Activated CD4-positive, alpha-beta T cell treated with anti-CD3 and anti-CD28 coated beads, Interleukin-2, amount 10 ng/mL, durations not matched to agents 7 days and 5 days (primary cell): ENCODE measurements at regions not wholly inside any gene's neighbourhood (a gene's known extent, or its start where the extent isn't known, plus 50 kb on each side); places are given as distances from the start of the nearest gene placed in this dataset.

ENCODE experiments used
- CTCF ChIA-PET: fragments of 350-600 bp; sonication (Branson Sonifier 250); formaldehyde crosslinking; loops from one replicate; lab custom pipeline; 2021; ENCODE audit warnings: antibody characterized with exemption; lab: Charles Lee
- POLR2A ChIA-PET: fragments of 350-600 bp; sonication (Branson Sonifier 250); formaldehyde crosslinking; loops from one replicate; lab custom pipeline; 2021; ENCODE audit warnings: antibody characterized with exemption; lab: Charles Lee
- DNase-seq: peaks from one replicate; pipeline ENCODE4 v3.0.0-alpha.2; 2020
- H3K27ac Mint-ChIP-seq: one replicate; pipeline ENCODE4 v1.8.0; 2021; ENCODE audit warnings: mild to moderate bottlenecking, moderate library complexity, mixed read lengths
- H3K27me3 Mint-ChIP-seq: one replicate; pipeline ENCODE4 v1.8.0; 2021; ENCODE audit warnings: mixed read lengths
- H3K36me3 Mint-ChIP-seq: one replicate; pipeline ENCODE4 v1.8.0; 2021; ENCODE audit warnings: low read depth, mixed read lengths
- H3K4me1 Mint-ChIP-seq: one replicate; pipeline ENCODE4 v1.8.0; 2021; ENCODE audit warnings: mixed read lengths
- H3K4me3 Mint-ChIP-seq: one replicate; pipeline ENCODE4 v1.8.0; 2021; ENCODE audit warnings: mild to moderate bottlenecking, moderate library complexity, mixed read lengths
- H3K9me3 Mint-ChIP-seq: one replicate; pipeline ENCODE4 v1.8.0; 2021; ENCODE audit warnings: mixed read lengths

DNA sequence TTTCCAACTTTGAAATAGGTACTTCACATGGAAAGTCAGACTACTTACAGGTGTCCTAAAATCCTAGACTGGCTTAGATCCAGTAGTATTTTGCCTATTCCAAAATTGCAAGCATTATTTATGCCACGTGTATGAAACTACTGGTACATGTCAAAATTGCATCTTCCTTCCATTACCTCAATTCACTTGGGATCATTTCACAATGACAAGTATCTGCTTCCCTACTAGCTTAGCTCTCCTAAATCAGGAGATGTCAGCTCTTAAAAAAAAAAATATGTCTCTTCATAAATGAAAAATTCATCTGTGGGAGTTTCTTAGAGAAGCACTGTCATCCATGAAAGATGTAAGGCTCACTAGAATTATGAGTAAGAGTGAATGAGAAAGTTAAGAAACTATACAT lies 466.6 kb upstream of the MANEA start:
- Mint-ChIP-seq H3K27ac (no peak overlapping the region), H3K4me1 (no peaks in the 10 kb centered on the region), H3K27me3 (no peaks in the 10 kb centered on the region), H3K36me3 (no peaks in the 10 kb centered on the region), H3K9me3 (no peaks in the 10 kb centered on the region), H3K4me3 (no peak overlapping the region)
- ChIA-PET POLR2A (no interaction called here), CTCF (no interaction called here)
- no peak for DNase-seq

DNA sequence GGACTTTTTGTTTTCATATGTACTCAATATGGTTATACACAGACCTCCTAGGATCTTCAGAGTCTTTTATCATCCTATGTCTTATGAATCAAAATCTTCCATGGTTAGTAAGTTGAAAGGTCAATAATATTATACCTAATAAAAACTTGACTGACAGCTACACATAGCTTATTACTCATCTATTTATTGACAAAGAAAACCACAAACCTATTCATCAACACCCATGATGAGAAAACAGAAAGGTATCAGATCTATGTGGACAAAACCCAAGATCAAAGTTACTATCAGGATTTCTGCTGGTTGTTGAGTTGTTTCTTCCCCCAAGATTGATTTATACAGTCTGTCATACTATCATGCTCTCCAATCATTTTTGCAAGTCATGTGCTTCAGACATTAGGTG lies 460.1 kb upstream of the MANEA start:
- no peaks in the 10 kb centered on the region for H3K9me3 Mint-ChIP-seq
- CTCF ChIA-PET = no interaction called here
- POLR2A ChIA-PET = no interaction called here

DNA sequence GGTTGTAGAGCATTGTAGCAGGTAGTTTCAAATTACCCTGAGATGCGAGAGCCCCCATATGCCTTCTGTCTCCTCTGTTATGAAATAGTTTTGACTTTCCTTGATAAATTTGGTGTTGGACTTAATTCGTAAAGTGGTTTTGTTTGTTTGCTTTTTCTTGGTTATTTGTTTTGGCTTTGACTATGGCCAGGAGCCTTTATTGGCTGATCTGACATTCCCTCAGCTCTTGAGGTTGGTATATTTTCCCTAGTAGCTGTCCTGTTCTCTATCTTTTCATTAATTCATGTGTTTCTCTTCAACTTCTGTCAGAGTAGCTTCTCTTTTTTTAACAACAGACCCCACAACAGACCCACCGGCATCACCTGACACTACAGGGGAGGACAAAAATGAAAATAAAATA lies 457.4 kb upstream of the MANEA start:
- H3K27ac Mint-ChIP-seq = no peak overlapping the region

More for the DNA sequence above, 460.1 kb upstream of the MANEA start:
- Mint-ChIP-seq H3K4me1 (no peaks in the 10 kb centered on the region), H3K4me3 (no peak overlapping the region), H3K27me3 (no peaks in the 10 kb centered on the region), H3K27ac (no peak overlapping the region), H3K36me3 (no peaks in the 10 kb centered on the region)
- no peak for DNase-seq

DNA sequence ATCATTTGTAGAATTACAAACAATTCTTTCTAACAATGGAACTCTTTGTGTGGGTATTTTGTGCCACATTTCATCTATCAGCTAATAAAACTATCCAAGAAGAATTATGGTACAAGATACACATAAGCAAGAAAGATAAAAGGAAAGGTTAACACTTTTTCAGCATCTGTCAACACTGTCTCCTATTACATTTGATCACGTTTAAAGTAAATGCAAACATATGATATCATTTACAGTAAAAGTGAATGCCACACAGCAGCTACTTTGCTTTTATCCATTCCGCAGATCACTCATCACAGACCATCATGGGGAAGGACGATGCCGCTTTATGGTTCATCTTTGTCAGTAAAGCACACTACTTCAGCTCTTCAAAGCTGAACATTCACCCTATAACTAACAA lies 456.4 kb upstream of the MANEA start:
- no peaks in the 10 kb centered on the region for H3K27me3 Mint-ChIP-seq
- no peak for DNase-seq
- H3K36me3 Mint-ChIP-seq = no peaks in the 10 kb centered on the region
- CTCF ChIA-PET = no interaction called here
- POLR2A ChIA-PET = no interaction called here
- no peak overlapping the region for H3K27ac Mint-ChIP-seq
- no peaks in the 10 kb centered on the region for H3K9me3 Mint-ChIP-seq
- no peaks in the 10 kb centered on the region for H3K4me1 Mint-ChIP-seq
- H3K4me3 Mint-ChIP-seq = no peak overlapping the region

More for the DNA sequence above, 457.4 kb upstream of the MANEA start:
- no peak for DNase-seq
- POLR2A ChIA-PET = no interaction called here
- no peaks in the 10 kb centered on the region for H3K9me3 Mint-ChIP-seq
- no peaks in the 10 kb centered on the region for H3K4me1 Mint-ChIP-seq
- no peaks in the 10 kb centered on the region for H3K27me3 Mint-ChIP-seq
- CTCF ChIA-PET = no interaction called here
- no peaks in the 10 kb centered on the region for H3K36me3 Mint-ChIP-seq
- no peak overlapping the region for H3K4me3 Mint-ChIP-seq

DNA sequence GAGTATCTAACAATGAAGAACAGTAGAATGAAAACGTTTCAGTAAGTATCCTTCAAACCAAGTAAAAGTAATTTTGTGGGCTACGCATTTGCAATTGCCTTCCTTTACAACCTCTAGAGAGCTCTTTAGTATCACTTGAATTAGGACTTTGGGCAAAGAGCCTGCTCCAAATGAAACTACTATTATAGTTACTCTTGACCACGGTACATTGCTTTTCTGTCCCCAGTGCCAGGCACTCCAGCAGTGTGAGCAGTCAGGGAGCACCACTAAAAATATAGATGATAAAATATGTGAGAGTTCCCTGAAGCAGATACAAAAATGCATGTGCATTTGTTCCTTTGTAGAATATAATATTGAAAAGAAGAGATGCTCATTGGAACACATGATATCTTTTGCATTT lies 450.1 kb upstream of the MANEA start:
- H3K36me3 Mint-ChIP-seq = no peaks in the 10 kb centered on the region
- POLR2A ChIA-PET = no interaction called here

DNA sequence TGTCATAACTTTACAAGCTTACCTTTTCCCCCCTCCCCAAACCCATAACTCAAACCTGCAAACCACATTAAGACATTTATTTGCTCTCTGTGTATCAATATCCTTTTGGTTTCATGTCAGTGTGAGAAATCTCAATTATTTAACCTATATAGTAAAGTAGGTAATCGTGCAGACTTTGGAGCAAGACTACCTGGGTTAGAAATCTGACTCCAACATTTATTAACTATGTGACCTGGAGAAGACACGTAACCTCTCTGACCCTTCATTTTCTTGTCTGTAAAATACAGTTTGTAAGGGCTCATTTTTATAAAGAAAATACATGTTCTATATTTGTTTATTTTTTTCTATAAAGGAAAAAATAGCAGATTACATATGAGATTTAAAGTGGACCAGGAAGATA lies 448.9 kb upstream of the MANEA start:
- CTCF ChIA-PET = no interaction called here
- Mint-ChIP-seq H3K9me3 (no peaks in the 10 kb centered on the region), H3K36me3 (no peaks in the 10 kb centered on the region), H3K4me3 (no peak overlapping the region), H3K27ac (no peak overlapping the region), H3K4me1 (no peaks in the 10 kb centered on the region), H3K27me3 (no peaks in the 10 kb centered on the region)
- no peak for DNase-seq
- POLR2A ChIA-PET = no interaction called here

More for the DNA sequence above, 450.1 kb upstream of the MANEA start:
- DNase-seq = no peak
- CTCF ChIA-PET = no interaction called here
- no peaks in the 10 kb centered on the region for H3K27me3 Mint-ChIP-seq
- H3K4me3 Mint-ChIP-seq = no peak overlapping the region
- no peaks in the 10 kb centered on the region for H3K9me3 Mint-ChIP-seq
- H3K27ac Mint-ChIP-seq = no peak overlapping the region
- no peaks in the 10 kb centered on the region for H3K4me1 Mint-ChIP-seq

DNA sequence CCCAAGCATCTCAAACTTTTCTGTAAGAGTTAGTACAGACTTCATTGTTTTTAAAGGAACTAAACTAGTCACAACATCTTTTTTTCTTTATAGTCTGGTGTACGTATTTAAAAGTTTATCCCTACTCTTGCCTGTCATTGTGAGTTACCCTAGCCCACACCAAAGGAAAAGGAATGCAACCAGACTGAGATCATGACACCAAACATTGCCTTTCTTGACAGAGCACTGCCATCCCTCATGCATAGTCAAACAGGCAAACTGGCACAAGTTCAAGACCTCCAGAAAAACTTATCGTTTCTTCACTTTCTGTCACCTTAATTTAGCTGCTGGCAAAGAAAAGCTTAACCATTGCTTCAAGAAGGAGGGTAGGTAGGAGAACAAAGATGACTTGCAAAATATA lies 448.4 kb upstream of the MANEA start:
- H3K36me3 Mint-ChIP-seq = no peaks in the 10 kb centered on the region
- H3K4me1 Mint-ChIP-seq = no peaks in the 10 kb centered on the region
- ChIA-PET POLR2A (no interaction called here), CTCF (no interaction called here)
- DNase-seq = no peak
- H3K9me3 Mint-ChIP-seq = no peaks in the 10 kb centered on the region
- no peak overlapping the region for H3K27ac Mint-ChIP-seq
- no peaks in the 10 kb centered on the region for H3K27me3 Mint-ChIP-seq
- no peak overlapping the region for H3K4me3 Mint-ChIP-seq

DNA sequence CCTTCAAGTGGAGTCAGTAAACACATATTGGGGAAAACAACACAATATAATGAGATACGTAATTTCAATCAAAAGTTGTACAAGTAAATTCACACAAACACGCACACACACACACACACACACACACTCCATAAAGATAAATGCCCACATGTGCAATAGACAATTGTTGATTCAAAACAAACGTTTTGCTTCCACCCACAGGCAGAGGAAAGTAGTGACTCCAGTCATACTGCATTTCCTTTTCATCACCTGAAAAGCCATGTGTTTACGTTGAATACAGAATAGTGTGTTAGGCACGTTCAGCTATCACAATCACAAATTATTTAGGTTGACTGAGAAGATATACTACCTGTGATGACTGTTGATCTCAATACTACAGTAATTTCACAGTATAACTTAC lies 443.8 kb upstream of the MANEA start:
- DNase-seq = no peak
- Mint-ChIP-seq H3K4me3 (no peak overlapping the region), H3K27ac (no peak overlapping the region), H3K4me1 (no peaks in the 10 kb centered on the region), H3K9me3 (no peaks in the 10 kb centered on the region), H3K36me3 (no peaks in the 10 kb centered on the region), H3K27me3 (no peaks in the 10 kb centered on the region)
- ChIA-PET CTCF (no interaction called here), POLR2A (no interaction called here)

DNA sequence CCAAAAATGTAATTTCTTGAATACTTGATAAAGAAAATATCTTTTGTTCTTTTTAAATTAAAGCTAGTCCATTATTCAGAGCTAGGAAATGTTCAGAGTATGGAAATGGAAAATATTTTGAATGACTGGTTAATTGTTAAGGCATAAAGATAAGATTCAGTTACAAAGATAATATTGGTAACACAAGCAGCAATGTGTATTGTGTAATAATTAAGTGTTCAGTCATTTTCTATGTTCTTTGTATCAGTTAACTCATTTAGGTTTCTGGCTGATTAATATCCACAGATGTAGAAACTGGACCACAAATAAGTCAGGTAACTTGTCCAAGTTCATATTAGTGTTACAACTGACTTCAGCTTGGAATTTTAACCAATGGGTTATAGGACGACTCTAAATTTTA lies 442.2 kb upstream of the MANEA start:
- Mint-ChIP-seq H3K36me3 (no peaks in the 10 kb centered on the region), H3K4me1 (no peaks in the 10 kb centered on the region), H3K9me3 (no peaks in the 10 kb centered on the region), H3K27me3 (no peaks in the 10 kb centered on the region), H3K27ac (no peak overlapping the region), H3K4me3 (no peak overlapping the region)
- no peak for DNase-seq
- ChIA-PET POLR2A (no interaction called here), CTCF (no interaction called here)

DNA sequence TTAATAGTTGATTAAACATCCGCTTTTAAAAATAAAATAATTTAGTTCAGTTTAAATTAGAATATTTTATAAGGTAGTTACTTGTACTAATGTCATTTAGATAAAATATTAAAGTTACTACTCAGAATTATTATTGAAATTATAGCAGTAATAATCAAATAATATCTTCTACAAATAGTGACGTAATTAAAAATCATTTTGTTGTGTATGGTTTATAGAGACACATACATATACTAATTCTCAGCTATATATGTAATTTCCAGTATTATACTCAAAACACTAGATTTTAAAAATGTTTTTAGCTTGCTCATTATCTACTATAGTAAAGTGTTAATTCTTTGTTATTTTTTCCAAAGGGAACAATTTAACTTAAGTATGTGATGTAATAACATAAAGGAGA lies 435.2 kb upstream of the MANEA start:
- no peaks in the 10 kb centered on the region for H3K36me3 Mint-ChIP-seq
- H3K27me3 Mint-ChIP-seq = no peaks in the 10 kb centered on the region
- DNase-seq = no peak
- POLR2A ChIA-PET = no interaction called here
- CTCF ChIA-PET = no interaction called here
- no peak overlapping the region for H3K27ac Mint-ChIP-seq
- no peak overlapping the region for H3K4me3 Mint-ChIP-seq
- H3K4me1 Mint-ChIP-seq = no peaks in the 10 kb centered on the region
- no peaks in the 10 kb centered on the region for H3K9me3 Mint-ChIP-seq

DNA sequence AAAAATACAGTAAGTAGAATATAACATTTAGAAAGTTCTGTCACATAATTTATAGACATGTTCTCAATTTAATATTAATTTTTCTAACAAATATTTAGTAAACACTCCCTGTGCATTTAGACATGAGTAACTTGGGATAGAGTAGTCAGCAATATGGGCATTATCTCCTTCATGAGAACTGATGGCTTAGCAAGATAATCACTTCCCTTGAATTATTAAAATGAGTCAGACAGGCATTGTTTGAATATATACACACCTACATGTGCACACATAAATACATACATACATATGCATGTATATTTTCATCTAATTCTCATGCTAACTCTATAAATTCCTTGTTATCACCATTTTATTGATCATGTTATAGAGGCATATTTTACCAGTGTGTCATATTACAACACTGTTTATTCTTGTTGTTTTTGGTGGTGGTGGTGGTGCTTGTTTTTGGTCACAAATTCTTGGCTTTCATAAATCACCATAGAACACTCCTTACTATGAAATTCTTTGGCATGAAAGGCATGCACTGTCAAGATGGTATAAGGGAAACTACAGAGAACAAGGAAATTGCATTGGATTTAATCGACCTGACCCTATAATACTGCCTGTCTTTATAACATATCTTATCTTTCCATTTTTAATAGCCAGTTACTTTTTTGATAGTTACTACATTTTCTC lies 434.5 kb upstream of the MANEA start:
- no peaks in the 10 kb centered on the region for H3K4me1 Mint-ChIP-seq
- no peaks in the 10 kb centered on the region for H3K9me3 Mint-ChIP-seq
- no peak overlapping the region for H3K4me3 Mint-ChIP-seq
- no peak overlapping the region for H3K27ac Mint-ChIP-seq
- DNase-seq = no peak
- no peaks in the 10 kb centered on the region for H3K36me3 Mint-ChIP-seq
- CTCF ChIA-PET = no interaction called here
- H3K27me3 Mint-ChIP-seq = no peaks in the 10 kb centered on the region
- POLR2A ChIA-PET = no interaction called here

DNA sequence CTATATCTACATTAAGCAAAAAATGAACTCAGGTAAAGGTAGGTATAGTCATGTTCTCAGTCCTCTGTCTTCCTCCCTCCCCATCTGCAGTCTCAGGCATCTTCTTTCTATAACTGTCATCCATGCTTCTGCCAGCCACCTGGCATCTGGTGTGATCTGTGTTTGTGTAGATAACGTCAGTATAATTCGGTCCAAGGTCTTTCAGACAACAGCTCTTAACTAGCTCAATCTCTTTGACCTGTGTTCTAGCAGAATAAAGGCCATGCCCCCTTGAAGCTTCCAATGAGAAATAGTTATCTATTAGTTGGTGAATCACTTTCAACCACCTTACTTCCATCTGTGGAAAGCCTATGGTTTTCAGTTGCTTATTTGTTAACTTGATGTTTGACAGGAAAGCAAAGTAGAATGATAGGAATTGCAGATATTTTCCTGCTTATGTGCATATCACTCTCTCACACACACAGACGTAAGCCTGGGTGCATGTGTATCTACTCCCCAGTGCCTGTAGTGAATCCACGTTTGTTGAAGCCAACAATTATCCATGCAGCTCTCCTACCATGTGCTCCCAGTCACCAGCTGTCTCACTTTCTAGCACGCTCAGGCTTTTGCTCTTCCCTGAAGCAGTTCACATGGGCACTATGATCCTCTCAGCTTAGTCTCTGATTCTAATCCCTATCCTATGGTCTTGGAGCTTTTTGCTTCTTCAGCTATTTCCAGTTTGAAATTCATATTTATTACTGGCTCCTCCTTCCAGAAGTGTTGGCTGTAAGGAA lies 433.7 kb upstream of the MANEA start:
- no peak for DNase-seq
- Mint-ChIP-seq H3K9me3 (no peaks in the 10 kb centered on the region), H3K36me3 (no peaks in the 10 kb centered on the region), H3K4me3 (no peak overlapping the region), H3K4me1 (no peaks in the 10 kb centered on the region), H3K27me3 (no peaks in the 10 kb centered on the region), H3K27ac (no peak overlapping the region)
- ChIA-PET POLR2A (no interaction called here), CTCF (no interaction called here)

DNA sequence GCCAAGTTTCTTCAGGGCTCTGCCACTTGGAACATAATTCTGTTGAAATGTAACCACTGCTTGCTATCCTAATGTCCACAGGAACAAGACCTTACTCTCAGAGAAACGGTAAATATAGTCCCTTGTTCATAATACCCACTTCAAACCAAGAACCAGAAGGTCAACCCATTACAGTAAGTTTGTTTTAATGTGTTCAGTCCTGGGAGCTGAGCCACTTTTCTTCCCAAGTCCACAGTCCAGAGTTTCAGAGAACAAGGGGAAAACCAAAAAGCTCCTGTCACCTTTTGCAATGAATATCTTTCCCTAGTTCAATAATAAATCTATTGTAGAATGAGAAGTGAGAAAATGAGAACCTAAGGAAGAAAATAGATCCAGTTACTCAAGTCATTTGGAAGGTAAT lies 431.9 kb upstream of the MANEA start:
- Mint-ChIP-seq H3K36me3 (no peaks in the 10 kb centered on the region), H3K4me3 (no peak overlapping the region), H3K9me3 (no peaks in the 10 kb centered on the region), H3K4me1 (no peaks in the 10 kb centered on the region), H3K27me3 (no peaks in the 10 kb centered on the region), H3K27ac (no peak overlapping the region)
- POLR2A ChIA-PET = no interaction called here
- CTCF ChIA-PET = no interaction called here
- DNase-seq = no peak

DNA sequence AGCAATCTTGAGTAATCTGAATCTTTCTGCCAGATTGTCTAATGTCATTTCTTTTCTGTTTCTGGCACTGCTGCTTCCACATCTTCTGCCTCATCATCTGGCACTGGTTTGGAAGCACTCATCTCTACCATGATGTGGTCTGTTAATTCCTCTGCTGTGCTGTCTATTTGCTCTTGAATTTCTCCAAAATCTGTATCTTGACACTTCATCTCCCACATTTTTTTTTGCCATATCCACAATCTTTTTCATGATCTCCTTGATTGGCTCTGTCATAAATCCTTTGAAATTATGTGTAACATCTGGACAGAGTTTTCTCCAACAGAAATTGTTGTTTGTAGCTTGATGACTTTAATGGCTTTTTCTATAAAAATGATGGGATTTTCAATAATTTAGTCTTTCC lies 417.8 kb upstream of the MANEA start:
- Mint-ChIP-seq H3K9me3 (no peaks in the 10 kb centered on the region), H3K27ac (no peak overlapping the region), H3K27me3 (no peaks in the 10 kb centered on the region), H3K36me3 (no peaks in the 10 kb centered on the region), H3K4me3 (no peak overlapping the region), H3K4me1 (no peaks in the 10 kb centered on the region)
- CTCF ChIA-PET = interaction anchor here (0.6 kb wide), 1 partner anchor 210 kb away, joined by 3 read pairs; no protein-coding TSS in a partner anchor
- no peak for DNase-seq
- POLR2A ChIA-PET = no interaction called here
